Hepatocyte (in vitro differentiated cells): ENCODE measurements at regions not wholly inside any gene's neighbourhood (a gene's known extent, or its start where the extent isn't known, plus 50 kb on each side); places are given as distances from the start of the nearest gene placed in this dataset.
"Not testable (repeated sequence)": the region's sequence is repeated elsewhere in the genome, so short reads cannot be mapped to it uniquely, and the experiment has no call there.

Experiments used
- EZH2 ChIP-seq: fragments of 200-600 bp; sonication (generic); IDR thresholded peaks from 2 replicates; pipeline ENCODE4 v1.6.1; 2016; ENCODE audit warnings: antibody characterized with exemption, mild to moderate bottlenecking, borderline replicate concordance
- EZH2phosphoT487 ChIP-seq: fragments of 200-600 bp; sonication (generic); IDR thresholded peaks from one replicate; pipeline ENCODE4 v1.6.1; 2018; ENCODE audit warnings: antibody characterized with exemption, mild to moderate bottlenecking, low read depth, moderate library complexity; ENCODE audit not compliant: unreplicated experiment, severe bottlenecking
- TF ChIP-seq, protein P1 (sequence below): fragments of 200-600 bp; sonication (generic); IDR thresholded peaks from 2 replicates; pipeline ENCODE4 v1.5.1; 2016; ENCODE audit warnings: antibody characterized with exemption, mild to moderate bottlenecking; ENCODE audit not compliant: poor library complexity

DNA sequence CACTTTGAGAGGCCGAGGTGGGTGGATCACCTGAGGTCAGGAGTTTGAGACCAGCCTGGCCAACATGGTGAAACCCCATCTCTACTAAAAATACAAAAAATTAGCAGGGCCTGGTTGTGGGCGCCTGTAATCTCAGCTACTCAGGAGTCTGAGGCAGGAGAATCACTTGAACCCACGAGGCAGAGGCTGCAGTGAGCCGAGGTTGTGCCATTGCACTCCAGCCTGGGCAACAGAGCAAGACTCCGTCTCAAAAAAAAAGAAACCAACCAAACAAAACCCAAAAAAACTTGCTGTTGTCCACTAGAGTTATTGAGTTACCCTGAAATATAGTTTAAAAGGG is 186.7 kb downstream of the GOLGA6L6 start:
- TF ChIP-seq, protein P1, sequence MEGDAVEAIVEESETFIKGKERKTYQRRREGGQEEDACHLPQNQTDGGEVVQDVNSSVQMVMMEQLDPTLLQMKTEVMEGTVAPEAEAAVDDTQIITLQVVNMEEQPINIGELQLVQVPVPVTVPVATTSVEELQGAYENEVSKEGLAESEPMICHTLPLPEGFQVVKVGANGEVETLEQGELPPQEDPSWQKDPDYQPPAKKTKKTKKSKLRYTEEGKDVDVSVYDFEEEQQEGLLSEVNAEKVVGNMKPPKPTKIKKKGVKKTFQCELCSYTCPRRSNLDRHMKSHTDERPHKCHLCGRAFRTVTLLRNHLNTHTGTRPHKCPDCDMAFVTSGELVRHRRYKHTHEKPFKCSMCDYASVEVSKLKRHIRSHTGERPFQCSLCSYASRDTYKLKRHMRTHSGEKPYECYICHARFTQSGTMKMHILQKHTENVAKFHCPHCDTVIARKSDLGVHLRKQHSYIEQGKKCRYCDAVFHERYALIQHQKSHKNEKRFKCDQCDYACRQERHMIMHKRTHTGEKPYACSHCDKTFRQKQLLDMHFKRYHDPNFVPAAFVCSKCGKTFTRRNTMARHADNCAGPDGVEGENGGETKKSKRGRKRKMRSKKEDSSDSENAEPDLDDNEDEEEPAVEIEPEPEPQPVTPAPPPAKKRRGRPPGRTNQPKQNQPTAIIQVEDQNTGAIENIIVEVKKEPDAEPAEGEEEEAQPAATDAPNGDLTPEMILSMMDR = not testable (repeated sequence)
- TF ChIP-seq EZH2, EZH2phosphoT487: not testable (repeated sequence)
